Activated naive CD4-positive, alpha-beta T cell treated with anti-CD3 and anti-CD28 coated beads, Interleukin-2, amount 50 U/mL, for 72 hours (primary cell): ENCODE measurements at regions not wholly inside any gene's neighbourhood (a gene's known extent, or its start where the extent isn't known, plus 50 kb on each side); places are given as distances from the start of the nearest gene placed in this dataset.
"Not testable (repeated sequence)": the region's sequence is repeated elsewhere in the genome, so short reads cannot be mapped to it uniquely, and the experiment has no call there.

Experiments
- ATAC-seq, 2 donors: fragments of 150-1000 bp; cut with Tn5 transposase; 2 replicates each; pipeline ENCODE4 v1.10.0; 2021; ENCODE audit warnings: mild to moderate bottlenecking in 2 of 2, moderate library complexity in 2 of 2
- DNase-seq, 2 donors: peaks; one replicate each; pipeline ENCODE4 v3.0.0; 2021 to 2022; ENCODE audit warnings: low spot score in 2 of 2
- H3K27ac Mint-ChIP-seq, 2 donors: one replicate each; pipeline ENCODE4 v1.8.0; 2022; ENCODE audit warnings: mild to moderate bottlenecking in 2 of 2, mixed read lengths in 2 of 2
- H3K36me3 Mint-ChIP-seq, 2 donors: one replicate each; pipeline ENCODE4 v1.8.0; 2022; ENCODE audit warnings: mixed read lengths in 2 of 2
- H3K9me3 Mint-ChIP-seq, 2 donors: one replicate each; pipeline ENCODE4 v1.8.0; 2022; ENCODE audit warnings: mixed read lengths in 2 of 2

DNA sequence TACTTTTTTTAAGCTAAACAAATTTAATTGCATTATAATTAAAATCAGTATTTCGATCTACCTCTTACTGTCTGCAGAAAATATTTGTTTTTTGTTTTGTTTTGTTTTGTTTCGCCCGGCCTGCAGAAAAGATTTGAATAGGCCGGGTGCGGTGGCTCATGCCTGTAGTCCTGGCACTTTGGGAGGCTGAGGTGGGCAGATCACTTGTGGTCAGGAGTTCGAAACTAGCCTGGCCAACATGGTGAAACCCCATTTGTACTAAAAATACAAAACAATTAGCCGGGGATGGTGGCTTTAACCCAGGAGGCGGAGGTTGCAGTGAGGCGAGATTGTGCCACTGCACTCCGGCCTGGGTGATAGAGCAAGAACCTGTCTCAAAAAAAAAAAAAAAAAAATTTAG is 134.8 kb downstream of the ANAPC4 start:
- H3K27ac Mint-ChIP-seq, DNase-seq, ATAC-seq, H3K36me3 Mint-ChIP-seq, H3K9me3 Mint-ChIP-seq: not testable (repeated sequence)

GRCh38 chr4:25513814-25514213 is 136.8 kb downstream of the ANAPC4 start:
- no peak for DNase-seq
- Mint-ChIP-seq H3K9me3 (no peaks in the 10 kb centered on the region), H3K36me3 (no peaks in the 10 kb centered on the region), H3K27ac (no peak overlapping the region)
- ATAC-seq, result no peak

GRCh38 chr4:25523405-25523804 is 132.2 kb upstream of the SLC34A2 start:
- no peaks in the 10 kb centered on the region for H3K36me3 Mint-ChIP-seq
- DNase-seq, result no peak
- no peak for ATAC-seq
- H3K27ac Mint-ChIP-seq, result no peak overlapping the region
- H3K9me3 Mint-ChIP-seq, result no peaks in the 10 kb centered on the region

DNA sequence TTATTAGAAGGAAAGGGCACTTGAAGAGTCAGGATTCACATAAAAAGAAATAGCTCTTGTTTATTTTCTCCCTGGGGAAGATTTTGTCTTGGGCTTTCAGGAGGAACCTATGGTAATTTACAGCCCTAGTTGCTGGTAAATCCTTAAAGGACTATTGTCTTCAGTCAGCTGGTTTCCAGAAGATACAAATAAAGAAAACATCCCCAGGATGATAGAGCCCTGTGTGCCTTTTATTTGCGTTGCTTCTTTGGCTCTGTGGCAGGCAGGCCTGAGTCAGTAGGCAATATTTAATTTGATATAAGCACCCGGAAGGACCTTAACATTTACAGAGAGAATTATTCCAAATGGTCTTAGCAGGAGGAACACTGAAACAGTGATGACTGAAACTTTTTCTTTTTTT is 131.0 kb upstream of the SLC34A2 start:
- H3K27ac Mint-ChIP-seq, result no peak overlapping the region
- no peak for ATAC-seq
- H3K36me3 Mint-ChIP-seq, result no peaks in the 10 kb centered on the region
- no peak for DNase-seq
- no peaks in the 10 kb centered on the region for H3K9me3 Mint-ChIP-seq

GRCh38 chr4:25525896-25526295 is 129.8 kb upstream of the SLC34A2 start:
- H3K27ac Mint-ChIP-seq, result no peak overlapping the region
- ATAC-seq (no peak), DNase-seq (no peak)
- no peaks in the 10 kb centered on the region for H3K9me3 Mint-ChIP-seq
- H3K36me3 Mint-ChIP-seq, result no peaks in the 10 kb centered on the region

DNA sequence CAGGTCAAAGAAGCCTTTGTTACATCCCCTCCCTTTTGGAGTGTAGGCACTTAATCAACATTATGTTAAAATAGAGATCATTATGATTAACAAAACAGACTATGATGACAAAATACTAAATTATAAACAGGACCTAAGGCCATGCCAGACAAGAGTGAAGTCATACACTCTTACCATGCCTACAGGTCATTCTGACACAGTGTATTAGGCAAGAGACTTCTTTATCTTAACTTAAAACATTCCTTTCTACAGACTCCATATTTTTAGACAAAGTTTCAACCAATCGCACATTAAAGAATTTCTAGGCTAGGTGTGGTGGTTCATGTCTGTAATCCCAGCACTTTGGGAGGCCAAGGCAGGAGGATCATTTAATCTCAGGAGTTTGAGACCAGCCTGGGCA is 128.6 kb upstream of the SLC34A2 start:
- ATAC-seq (no peak), DNase-seq (no peak)
- Mint-ChIP-seq H3K9me3 (peaks cover 0 to 4% of the 10 kb centered on the region in 2 donors), H3K36me3 (no peaks in the 10 kb centered on the region), H3K27ac (no peak overlapping the region)

DNA sequence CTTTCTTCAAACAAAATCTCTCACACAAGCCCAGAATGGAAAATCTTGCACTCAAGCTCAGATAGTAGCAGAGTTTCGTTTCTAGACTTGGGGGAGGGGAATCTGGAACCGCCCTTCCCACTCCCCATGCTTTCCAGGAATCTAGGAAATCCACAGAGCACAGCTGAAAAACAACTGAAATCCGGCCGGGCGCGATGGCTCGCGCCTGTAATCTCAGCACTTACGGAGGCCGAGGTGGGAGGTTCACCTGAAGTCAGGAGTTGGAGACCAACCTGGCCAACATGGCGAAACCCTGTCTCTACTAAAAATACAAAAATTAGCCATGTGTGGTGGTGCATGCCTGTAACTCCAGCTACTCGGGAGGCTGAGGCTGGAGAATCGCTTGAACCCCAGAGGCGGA is 127.3 kb upstream of the SLC34A2 start:
- DNase-seq (no peak), ATAC-seq (no peak)
- H3K9me3 Mint-ChIP-seq, result peaks cover 0 to 4% of the 10 kb centered on the region in 2 donors
- H3K36me3 Mint-ChIP-seq, result no peaks in the 10 kb centered on the region
- H3K27ac Mint-ChIP-seq, result no peak overlapping the region

DNA sequence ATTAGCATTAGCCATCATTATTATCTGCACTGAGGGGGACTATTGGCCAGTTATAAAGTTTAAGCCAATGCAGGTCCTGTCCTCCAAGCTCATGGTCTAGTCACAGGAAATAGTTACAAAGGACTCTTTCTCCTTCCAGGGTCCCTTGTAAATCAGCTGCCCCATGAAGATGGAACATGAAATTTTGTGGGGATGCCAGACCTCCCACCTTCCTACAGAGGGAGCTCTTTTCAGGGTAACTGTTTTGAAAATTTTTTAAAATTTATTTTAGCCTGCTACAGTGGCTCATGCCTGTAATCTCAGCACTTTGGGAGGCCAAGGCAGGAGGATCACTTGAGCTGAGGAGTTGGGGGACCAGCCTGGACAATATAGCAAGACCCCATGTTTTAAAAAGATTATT is 124.4 kb upstream of the SLC34A2 start:
- Mint-ChIP-seq H3K27ac (no peak overlapping the region), H3K9me3 (peaks cover 0 to 4% of the 10 kb centered on the region in 2 donors)

DNA sequence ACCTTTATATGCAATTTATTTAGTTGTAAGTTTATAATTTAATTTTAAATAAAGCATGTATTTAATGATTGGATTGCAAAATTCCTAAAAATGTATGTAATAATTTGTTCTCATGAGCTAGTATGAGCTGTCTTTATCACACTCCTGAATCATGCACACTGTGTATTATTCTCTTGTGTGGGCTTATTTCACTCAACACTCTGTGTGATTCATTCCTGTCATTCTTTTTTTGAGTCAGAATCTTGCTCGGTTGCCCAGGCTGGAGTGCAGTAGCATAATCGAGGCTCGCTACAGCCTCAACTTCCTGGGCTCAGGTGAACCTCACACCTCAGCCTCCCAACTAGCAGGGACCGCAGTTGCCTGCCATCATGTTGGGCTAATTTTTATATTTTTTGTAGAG is 123.1 kb upstream of the SLC34A2 start:
- H3K27ac Mint-ChIP-seq, result no peak overlapping the region
- DNase-seq (no peak), ATAC-seq (peak; percentile 66 to 93)
- H3K9me3 Mint-ChIP-seq, result peaks cover 0 to 4% of the 10 kb centered on the region in 2 donors
- H3K36me3 Mint-ChIP-seq, result no peaks in the 10 kb centered on the region

More for the DNA sequence above, 124.4 kb upstream of the SLC34A2 start:
- no peak for ATAC-seq
- no peak for DNase-seq
- no peaks in the 10 kb centered on the region for H3K36me3 Mint-ChIP-seq

DNA sequence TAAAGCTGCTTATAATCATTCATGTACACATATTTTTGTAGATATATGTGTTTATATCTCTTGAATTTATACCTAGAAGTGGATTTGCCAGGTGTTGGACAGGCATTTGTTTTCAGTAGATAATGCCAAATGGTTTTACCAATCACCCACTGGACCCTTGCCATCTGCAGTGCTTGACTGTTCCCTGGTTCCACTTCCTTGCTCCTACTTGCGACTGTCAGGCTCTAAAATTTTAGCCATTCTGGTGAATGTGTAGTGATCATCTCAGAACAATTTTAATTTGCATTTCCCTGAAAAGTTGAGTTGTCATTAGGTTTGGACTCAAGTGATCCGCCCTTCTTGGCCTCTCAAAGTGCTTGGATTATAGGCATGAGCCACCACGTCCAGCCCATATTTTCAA is 122.4 kb upstream of the SLC34A2 start:
- ATAC-seq, result no peak

DNA sequence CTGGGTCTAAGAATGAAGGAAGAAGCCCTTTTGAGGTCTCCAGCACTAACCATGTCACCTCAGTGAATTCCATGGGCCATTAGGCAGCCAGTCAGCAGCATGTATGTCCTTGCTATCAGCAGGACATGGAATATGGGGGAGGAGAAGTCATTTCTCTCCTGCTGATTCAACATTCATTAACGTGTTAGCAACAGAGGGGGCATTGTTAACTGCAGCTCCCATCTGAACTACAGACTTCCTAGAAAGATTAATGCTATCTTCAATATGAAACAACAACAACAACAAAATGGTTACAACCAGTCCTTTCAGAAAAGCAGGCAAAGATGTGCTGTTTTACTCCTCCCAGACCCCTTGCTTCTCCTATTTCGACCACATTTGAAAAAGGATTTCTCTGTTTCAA is 120.4 kb upstream of the SLC34A2 start:
- no peaks in the 10 kb centered on the region for H3K36me3 Mint-ChIP-seq
- H3K27ac Mint-ChIP-seq, result no peak overlapping the region
- DNase-seq, result no peak
- H3K9me3 Mint-ChIP-seq, result peaks cover 0 to 4% of the 10 kb centered on the region in 2 donors
- ATAC-seq, result no peak

More for the DNA sequence above, 122.4 kb upstream of the SLC34A2 start:
- DNase-seq, result no peak
- Mint-ChIP-seq H3K9me3 (peaks cover 0 to 4% of the 10 kb centered on the region in 2 donors), H3K36me3 (no peaks in the 10 kb centered on the region), H3K27ac (no peak overlapping the region)

- ATAC-seq (no peak), DNase-seq (no peak)
- no peaks in the 10 kb centered on the region for H3K36me3 Mint-ChIP-seq
Observed at GRCh38 chr4:25535701-25536473, 119.8 kb upstream of the SLC34A2 start.

DNA sequence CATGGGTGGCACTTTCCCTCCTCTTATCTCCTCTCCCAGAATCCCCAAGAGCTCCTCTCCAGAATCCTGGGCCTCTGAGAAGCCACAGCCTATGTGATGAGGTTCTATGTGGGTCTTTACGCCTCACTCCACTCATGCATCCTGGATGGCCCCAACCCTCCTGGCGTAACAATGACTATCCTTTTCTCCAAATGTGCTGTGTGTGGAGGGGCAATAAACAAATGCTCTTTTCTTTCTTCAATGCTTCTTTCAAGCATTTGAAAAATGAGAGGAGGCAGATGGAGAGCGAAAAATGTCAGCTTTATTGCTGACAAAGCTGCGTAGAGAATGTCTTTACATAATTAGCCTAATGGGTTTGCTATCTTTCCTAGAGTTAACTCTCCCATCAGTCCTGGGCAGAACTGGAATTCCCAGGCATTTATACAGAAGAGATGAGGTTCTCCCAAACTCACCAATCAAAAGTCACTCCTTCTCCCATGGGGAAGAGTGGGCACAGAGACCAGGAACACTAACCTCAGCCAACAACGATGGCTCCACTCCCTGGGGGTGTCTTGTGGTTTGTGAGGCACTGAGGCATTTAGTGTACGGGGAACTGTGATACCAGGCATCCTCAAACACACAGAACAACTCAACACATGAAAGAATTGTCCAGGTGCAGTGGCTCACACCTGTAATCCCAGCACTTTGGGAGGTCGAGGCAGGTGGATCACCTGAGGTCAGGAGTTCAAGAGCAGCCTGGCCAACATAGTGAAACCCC is 118.9 kb upstream of the SLC34A2 start:
- no peak for ATAC-seq
- H3K27ac Mint-ChIP-seq, result no peak overlapping the region
- H3K36me3 Mint-ChIP-seq, result no peaks in the 10 kb centered on the region
- DNase-seq, result no peak
- peaks cover 0 to 2% of the 10 kb centered on the region in 2 donors for H3K9me3 Mint-ChIP-seq

More at GRCh38 chr4:25535701-25536473, 119.8 kb upstream of the SLC34A2 start:
- peaks cover 0 to 4% of the 10 kb centered on the region in 2 donors for H3K9me3 Mint-ChIP-seq
- H3K27ac Mint-ChIP-seq, result no peak overlapping the region

DNA sequence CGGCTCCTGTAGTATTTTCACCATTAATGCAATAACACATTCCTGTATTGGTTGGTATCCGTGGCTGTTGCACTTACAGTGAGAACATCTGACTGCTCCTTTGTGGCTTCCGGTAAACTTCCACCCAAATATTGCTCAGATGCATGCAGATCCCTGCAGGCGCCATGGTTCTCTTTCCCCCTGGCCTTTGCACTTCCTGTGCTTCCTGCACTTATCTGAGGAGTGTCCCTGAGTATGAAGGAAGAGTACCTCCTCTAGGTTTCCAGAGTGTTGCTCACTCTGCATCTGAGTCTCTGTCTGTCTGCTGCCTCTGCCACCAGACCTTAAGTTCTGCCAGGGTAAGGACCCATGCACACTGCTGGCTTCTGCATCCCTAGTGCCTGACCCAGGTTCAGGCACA is 117.2 kb upstream of the SLC34A2 start:
- DNase-seq (no peak), ATAC-seq (no peak)
- H3K27ac Mint-ChIP-seq, result no peak overlapping the region
- no peaks in the 10 kb centered on the region for H3K36me3 Mint-ChIP-seq
- H3K9me3 Mint-ChIP-seq, result no peaks in the 10 kb centered on the region

DNA sequence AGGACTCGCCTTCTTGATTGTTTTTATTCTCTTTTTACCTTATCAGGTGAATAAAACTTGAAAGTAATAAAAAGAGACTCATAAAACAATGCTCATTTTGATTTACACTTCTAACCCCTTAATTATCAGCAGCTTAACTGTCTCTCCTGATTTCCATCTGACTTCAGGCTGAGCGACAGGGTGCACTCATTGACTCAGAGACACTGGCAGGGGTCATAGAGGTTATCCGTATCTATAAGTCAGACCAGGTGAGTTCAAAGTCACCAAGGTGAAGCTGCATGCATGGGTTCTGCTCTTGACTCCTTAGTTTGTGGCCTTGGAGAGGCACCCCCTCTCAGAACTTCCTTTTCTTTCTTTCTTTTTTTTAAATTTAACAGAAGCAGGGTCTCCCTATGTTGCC is 116.4 kb upstream of the SLC34A2 start:
- Mint-ChIP-seq H3K36me3 (no peaks in the 10 kb centered on the region), H3K27ac (no peak overlapping the region), H3K9me3 (no peaks in the 10 kb centered on the region)
- ATAC-seq (no peak), DNase-seq (no peak)

DNA sequence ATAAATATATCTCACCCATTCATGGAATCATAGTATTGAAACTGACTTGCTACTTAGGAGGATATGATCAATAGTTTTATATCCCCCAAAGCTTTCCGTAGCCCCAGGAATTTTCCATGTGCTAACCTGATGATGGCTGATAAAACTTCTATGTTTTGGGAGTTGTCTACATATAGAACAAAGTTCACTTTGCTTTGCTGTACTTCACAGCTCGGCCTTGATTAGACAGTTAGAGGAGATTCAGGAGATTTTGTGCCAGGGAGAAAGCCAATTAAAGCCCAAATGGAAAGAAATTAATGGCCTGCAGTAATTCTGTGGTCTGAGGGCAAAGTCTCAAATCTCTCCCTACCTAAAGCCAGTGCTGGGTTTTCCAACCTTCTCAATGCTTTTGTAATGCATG is 114.9 kb upstream of the SLC34A2 start:
- ATAC-seq (no peak), DNase-seq (no peak)
- Mint-ChIP-seq H3K9me3 (no peaks in the 10 kb centered on the region), H3K36me3 (no peaks in the 10 kb centered on the region), H3K27ac (no peak overlapping the region)

GRCh38 chr4:25547343-25547742 is 108.3 kb upstream of the SLC34A2 start:
- ATAC-seq, result no peak
- Mint-ChIP-seq H3K36me3 (no peaks in the 10 kb centered on the region), H3K9me3 (no peaks in the 10 kb centered on the region), H3K27ac (no peak overlapping the region)
- no peak for DNase-seq

GRCh38 chr4:25549413-25549812 is 106.2 kb upstream of the SLC34A2 start:
- H3K27ac Mint-ChIP-seq, result no peak overlapping the region
- ATAC-seq, result no peak
- no peaks in the 10 kb centered on the region for H3K36me3 Mint-ChIP-seq
- no peaks in the 10 kb centered on the region for H3K9me3 Mint-ChIP-seq
- no peak for DNase-seq
